OCI-LY1 (cell line): ENCODE measurements at regions not wholly inside any gene's neighbourhood (a gene's known extent, or its start where the extent isn't known, plus 50 kb on each side); places are given as distances from the start of the nearest gene placed in this dataset.

Source experiments
- EZH2 ChIP-seq: fragments of 200-600 bp; sonication (generic), shearing (Covaris generic); IDR thresholded peaks from 2 replicates; pipeline ENCODE4 v1.8.0; 2017; ENCODE audit warnings: borderline replicate concordance, mixed run types, mild to moderate bottlenecking, antibody characterized with exemption, low read length, moderate library complexity, mixed read lengths
- TF ChIP-seq, protein P1 (sequence below): fragments of 200-600 bp; sonication (generic), shearing (Covaris generic); IDR thresholded peaks from 2 replicates; pipeline ENCODE4 v1.5.1; 2017; ENCODE audit warnings: mild to moderate bottlenecking, antibody characterized with exemption, low read length, moderate library complexity, mixed read lengths

DNA sequence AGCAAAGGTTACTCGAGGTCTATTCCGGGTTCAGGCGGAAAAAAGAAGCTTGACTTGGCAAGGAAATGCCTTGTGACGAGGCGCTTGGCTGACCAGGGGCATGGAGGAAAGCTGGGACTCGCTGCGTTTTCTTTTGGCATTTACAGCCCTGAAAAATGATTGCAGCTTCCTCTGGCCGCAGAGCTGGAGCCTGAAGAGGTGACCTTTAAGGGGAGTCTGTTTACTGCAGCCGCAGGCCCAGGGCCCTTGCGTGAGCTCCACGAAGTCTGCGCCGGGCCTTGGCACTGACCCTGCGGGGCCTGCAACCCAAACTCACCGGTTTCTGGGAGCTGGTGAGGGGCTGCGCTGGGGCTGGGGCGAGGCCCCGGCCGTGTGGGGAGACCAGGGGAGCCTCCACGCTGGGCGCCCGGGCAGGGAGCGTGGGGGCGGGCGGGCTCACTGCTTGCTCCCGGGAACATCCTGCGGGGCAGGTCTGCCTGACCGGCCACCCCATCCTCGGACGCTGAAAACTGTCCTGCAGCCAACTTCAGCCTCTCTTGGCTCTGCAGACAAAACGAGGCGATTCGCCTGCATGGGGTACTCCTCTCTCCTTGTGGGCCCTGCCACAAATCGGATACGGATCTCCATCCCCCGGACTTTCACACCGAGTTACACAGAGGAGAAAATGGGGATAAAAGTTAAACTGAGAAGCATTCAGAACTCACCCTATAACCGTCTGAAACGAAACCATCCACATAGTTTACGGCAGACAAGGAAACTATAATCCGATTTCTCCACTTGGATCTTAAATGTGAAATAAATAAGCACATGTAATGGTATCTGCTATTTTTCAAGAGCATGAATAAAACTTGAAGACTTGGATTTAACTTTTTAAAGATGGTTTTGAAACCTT is 206.3 kb upstream of the FOXF1 start:
- TF ChIP-seq, protein P1, sequence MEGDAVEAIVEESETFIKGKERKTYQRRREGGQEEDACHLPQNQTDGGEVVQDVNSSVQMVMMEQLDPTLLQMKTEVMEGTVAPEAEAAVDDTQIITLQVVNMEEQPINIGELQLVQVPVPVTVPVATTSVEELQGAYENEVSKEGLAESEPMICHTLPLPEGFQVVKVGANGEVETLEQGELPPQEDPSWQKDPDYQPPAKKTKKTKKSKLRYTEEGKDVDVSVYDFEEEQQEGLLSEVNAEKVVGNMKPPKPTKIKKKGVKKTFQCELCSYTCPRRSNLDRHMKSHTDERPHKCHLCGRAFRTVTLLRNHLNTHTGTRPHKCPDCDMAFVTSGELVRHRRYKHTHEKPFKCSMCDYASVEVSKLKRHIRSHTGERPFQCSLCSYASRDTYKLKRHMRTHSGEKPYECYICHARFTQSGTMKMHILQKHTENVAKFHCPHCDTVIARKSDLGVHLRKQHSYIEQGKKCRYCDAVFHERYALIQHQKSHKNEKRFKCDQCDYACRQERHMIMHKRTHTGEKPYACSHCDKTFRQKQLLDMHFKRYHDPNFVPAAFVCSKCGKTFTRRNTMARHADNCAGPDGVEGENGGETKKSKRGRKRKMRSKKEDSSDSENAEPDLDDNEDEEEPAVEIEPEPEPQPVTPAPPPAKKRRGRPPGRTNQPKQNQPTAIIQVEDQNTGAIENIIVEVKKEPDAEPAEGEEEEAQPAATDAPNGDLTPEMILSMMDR, result no peak
- TF ChIP-seq EZH2, result no peak
